ENCODE measurements at regions not wholly inside any gene's neighbourhood (a gene's known extent, or its start where the extent isn't known, plus 50 kb on each side); places are given as distances from the start of the nearest gene placed in this dataset.
"Not testable (repeated sequence)": the region's sequence is repeated elsewhere in the genome, so short reads cannot be mapped to it uniquely, and the experiment has no call there.

- no peak for DNase-seq (ENCODE audit: low spot score)
These were observed 138.4 kb downstream of the HTR1B start for GRCh38 chr6:77324866-77325265.

GRCh38 chr6:77322604-77323003 is 140.7 kb downstream of the HTR1B start:
- DNase-seq (ENCODE audit: low spot score) = no peak

DNA sequence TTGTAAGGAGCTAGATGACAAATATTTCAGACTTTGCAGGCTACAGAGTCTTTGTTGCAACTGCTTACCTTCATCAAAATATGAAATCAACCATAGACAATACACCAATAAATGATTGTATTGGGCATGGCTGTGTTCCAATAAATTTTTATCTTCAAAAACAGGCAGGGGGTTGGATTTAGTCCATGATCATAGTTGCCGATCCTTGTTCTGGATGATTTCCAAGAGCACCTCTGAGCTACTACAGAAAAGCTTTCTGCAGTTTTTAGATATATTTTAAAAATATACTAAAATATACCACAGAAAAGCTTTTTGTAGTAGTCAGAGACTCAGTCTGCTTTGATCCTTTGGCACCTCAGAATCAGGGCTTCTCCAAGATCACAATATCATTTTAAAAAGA is 145.0 kb downstream of the HTR1B start:
- DNase-seq (ENCODE audit: low spot score) = no peak

DNA sequence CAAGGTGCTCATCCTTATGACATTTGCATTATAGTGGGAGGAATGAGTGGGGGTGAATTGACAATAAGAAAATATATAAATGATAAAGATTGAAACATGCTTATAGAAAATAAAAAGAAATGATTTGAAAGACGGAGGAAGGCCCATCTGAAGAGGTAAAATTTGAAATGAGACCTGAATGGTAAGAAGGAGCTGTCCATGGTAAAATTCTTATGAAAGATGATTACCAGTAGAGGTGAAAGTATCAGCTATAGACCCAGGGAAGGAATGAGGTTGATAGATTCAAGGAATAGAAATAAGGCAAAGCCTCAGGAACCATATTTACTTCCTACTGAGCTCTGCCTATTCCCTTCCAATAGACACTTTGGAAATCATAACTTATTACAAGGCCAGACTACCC is 149.7 kb downstream of the HTR1B start:
- DNase-seq (ENCODE audit: low spot score) = no peak

GRCh38 chr6:77299931-77300330 is 163.4 kb downstream of the HTR1B start:
- DNase-seq (ENCODE audit: low spot score) = no peak

GRCh38 chr6:77298283-77298682 is 165.0 kb downstream of the HTR1B start:
- no peak for DNase-seq (ENCODE audit: low spot score)

- no peak for DNase-seq (ENCODE audit: low spot score)
These were observed 170.4 kb downstream of the HTR1B start for GRCh38 chr6:77292564-77293546.

GRCh38 chr6:77290798-77291197 is 172.5 kb downstream of the HTR1B start:
- no peak for DNase-seq (ENCODE audit: low spot score)

DNA sequence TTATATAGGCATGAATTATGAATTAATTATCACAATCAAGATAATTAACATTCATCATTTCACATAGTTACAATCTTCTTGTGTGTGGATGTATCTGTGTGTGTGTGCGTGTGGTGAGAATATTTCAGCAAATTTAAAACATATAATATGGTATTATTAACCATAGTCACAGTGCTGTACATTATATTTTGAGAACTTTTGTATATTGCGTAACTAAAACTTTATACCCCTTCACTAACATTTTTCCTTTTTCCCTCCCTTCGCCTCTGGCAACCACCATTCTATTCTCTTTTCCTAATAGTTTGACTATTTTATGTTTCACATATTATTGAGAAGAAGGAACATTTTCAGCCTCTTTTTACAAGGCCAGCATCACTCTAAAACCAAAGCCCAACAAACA is 176.8 kb downstream of the HTR1B start:
- no peak for DNase-seq (ENCODE audit: low spot score)

DNA sequence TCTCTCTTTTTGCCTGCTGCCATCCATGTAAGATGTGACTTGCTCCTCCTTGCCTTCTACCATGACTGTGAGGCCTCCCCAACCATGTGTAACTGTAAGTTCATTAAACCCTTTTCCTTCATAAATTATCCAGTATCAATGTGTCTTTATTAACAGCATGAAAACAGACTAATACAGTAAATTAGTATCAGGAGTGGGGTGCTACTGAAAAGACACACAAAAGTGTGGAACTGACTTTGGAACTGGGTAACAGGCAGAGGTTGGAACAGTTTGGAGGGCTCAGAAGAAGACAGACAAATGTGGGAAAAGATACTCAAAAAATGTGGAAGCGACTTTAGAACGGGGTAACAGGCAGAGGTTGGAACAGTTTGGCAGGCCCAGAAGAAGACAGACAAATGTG is 189.4 kb downstream of the HTR1B start:
- no peak for DNase-seq (ENCODE audit: low spot score)

GRCh38 chr6:77264970-77265369 is 198.3 kb downstream of the HTR1B start:
- no peak for DNase-seq (ENCODE audit: low spot score)

DNA sequence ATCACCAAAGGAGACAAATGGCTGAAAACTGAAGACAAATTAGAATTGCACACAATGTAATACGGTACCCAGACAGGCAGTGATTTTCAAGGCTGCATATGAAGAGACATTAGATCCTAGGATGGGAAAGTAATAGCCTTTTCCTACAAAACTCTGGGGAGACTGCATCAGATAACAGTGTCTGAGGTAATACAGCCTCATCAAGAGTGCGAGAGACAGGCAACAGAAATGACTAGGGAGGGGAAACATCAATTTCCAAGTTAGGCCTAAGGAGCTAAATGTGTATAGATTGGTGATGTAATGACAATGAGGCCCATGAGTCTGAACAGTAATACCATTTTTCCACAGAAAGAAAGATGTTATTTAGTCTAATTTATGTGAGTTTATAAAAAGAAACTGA is 200.3 kb downstream of the HTR1B start:
- DNase-seq (ENCODE audit: low spot score) = no peak

DNA sequence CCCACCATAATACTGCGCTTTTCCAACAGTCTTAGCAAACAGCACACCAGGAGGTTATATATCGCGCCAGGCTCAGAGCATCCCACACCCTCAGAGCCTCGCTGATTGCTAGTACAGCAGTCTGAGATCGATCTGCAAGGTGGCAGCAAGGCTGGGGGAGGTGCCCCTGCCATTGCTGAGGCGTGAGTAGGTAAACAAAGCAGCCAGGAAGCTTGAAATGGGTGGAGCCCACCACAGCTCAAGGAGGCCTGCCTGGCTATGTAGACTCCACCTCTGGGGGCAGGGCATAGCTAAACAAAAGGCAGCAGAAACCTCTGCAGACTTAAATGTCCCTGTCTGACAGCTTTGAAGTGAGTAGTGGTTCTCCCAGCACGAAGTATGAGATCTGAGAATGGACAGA is 211.5 kb downstream of the HTR1B start:
- DNase-seq (ENCODE audit: low spot score) = not testable (repeated sequence)

GRCh38 chr6:77249560-77249959 is 213.7 kb downstream of the HTR1B start:
- DNase-seq (ENCODE audit: low spot score) = no peak

DNA sequence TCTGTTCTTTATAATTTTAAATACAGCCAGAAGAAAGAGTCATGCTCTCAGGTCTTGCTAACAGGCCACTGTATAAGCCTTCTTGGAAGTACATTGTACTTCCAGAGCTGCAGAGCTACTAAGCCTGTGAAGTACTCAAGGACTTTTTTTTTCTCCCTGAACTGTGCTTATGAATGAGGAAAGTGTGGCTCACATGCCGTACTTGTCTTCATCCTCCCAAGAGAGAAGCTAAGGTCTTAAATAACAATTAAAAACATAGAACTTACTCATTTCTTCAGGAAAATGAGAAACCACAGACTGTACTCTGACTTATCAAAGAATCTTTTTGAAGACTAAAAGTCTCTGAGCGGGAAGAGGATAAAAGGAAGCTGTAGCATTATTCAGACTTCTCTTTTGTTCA is 218.3 kb downstream of the HTR1B start:
- DNase-seq (ENCODE audit: low spot score) = no peak

DNA sequence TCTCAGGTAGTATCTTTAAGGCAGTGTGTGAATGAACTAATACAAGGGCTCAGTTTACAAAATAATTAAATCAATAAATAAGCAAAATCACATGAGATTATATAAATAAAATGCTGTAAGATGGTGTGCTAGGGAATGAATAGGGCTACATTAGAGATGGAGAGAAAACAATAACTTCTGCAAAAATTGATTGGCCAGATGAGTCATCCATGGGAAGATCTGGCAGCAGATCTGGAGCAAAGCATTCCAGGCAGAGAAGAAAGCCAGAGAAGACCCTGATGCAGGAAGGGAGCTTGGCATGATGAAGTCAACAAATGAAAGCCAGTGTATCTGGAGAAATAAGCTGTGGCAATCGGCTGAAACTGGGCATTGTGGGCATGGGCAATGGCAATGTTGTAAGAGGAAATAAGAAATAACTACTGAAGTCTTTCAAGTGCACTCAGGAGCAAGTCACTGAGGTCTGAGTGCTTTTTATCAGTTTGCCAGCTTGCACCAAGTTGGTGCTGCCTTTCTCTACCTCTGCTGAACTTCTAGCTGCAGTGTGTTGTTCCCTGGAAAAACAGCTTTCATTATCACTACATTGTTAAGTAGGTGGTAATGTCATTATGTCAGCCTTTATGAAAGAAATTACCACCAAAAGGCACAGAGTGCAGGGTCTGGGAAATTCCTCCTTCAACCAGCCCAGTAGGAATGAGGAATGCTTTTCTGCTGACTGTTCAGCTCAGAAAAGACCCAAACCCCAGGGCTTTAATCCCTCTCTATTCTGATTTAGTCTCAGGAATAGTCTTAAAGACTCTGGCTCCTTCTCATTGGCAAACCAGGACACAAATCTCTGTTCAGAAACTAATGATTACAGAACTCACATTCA is 231.6 kb downstream of the HTR1B start:
- no peak for DNase-seq (ENCODE audit: low spot score)

DNA sequence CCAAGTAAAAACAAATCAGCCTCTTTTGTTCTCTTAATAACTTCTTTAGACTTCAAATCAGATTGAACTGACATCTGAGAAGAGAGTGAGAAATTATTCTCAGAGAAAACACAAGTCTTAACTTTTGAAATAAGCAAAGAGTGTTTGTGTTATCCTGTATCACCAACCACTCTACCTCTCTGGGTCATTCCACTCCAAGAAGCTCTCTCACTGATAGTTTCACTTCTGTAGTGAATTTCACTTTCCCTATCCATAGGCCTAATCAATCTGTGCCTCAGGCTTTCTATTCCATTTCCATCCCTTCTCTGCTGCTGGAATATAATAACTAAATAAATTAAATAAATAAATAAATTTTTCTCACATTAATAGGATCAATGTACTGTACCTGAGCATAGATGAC is 235.0 kb downstream of the HTR1B start:
- DNase-seq (ENCODE audit: low spot score) = no peak

- DNase-seq (ENCODE audit: low spot score) = no peak
These were observed 245.4 kb downstream of the HTR1B start for GRCh38 chr6:77217896-77218295.

- no peak for DNase-seq (ENCODE audit: low spot score)
These were observed 257.4 kb downstream of the HTR1B start for GRCh38 chr6:77205936-77206335.

- DNase-seq (ENCODE audit: low spot score) = no peak
These were observed 258.7 kb downstream of the HTR1B start for GRCh38 chr6:77204555-77204954.

DNA sequence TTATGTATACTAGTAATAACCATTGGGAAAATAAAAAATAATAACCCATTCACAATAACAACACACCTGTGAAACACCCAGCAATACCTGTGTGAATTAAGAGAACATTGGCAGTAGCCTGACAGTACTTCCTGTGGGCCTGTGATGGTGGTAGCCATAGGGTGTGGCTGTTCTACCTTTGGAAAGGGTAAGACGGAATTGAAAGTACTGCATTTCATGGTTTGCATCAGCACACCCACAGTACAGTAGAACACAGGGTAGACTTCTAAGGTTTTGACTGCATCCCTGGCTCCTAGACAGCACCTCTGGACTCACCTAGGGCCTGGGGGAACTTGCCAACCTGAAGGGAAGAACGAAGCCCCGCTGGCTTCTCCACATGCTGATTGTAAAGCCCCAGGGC is 279.8 kb downstream of the HTR1B start:
- DNase-seq (ENCODE audit: low spot score) = no peak

GRCh38 chr6:77181749-77182148 is 281.5 kb downstream of the HTR1B start:
- DNase-seq (ENCODE audit: low spot score) = no peak

DNA sequence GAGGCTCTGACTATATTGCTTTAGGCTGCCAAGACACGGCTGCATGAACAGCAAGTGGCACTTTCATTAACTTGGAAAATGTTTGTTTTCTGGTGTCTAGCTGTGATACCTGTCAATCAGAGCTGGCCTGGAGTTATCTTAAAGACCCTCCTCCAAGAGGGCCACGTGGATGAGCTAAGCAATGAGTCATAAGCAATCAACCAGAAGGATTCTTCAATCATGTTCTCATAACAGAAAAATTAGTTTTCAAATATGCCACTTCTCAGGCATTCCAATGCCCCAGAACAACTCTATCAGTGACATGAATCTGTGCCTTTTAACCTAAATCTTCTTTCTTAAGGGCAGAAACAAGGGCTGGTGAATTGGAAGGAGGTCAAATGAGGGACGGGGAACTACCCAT is 283.0 kb downstream of the HTR1B start:
- DNase-seq (ENCODE audit: low spot score) = no peak

All from pons (tissue), 1 donor.